HG03575 (cell line): ENCODE measurements at regions not wholly inside any gene's neighbourhood (a gene's known extent, or its start where the extent isn't known, plus 50 kb on each side); places are given as distances from the start of the nearest gene placed in this dataset.
"Not testable (repeated sequence)": the region's sequence is repeated elsewhere in the genome, so short reads cannot be mapped to it uniquely, and the experiment has no call there.

ENCODE experiments used
- ATAC-seq: cut with Tn5 transposase; IDR thresholded peaks from one replicate; pipeline ENCODE4 v1.9.1; 2021; ENCODE audit not compliant: unreplicated experiment, insufficient number of reproducible peaks, low FRiP score; ENCODE audit errors: extremely low read depth

- no peak for ATAC-seq
These were observed 194.3 kb downstream of the RHOU start for GRCh38 chr1:228929476-228930027.

DNA sequence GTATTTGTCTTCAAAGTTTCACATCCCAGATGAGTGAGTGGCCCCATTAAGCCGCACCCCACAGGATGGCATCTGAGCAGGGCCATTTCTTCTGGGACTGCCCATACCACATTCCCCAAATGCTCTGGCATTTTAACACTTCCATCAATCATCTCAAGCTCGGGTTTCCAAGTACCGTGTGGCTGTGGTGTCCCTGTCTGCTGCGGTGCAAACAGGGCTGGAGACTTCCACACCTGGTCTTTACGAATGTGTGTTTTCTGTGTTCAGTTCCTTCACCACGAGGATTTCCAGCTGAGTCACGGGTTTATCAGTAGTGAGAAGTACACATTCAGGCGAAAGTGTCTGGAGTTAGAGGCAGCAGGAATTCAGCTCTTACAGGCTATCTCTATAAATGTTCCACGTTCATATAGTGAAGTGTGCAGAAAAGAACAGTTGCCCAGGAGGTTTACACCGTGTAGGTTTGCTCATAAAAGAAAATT lies 195.2 kb downstream of the RHOU start:
- ATAC-seq = no peak

DNA sequence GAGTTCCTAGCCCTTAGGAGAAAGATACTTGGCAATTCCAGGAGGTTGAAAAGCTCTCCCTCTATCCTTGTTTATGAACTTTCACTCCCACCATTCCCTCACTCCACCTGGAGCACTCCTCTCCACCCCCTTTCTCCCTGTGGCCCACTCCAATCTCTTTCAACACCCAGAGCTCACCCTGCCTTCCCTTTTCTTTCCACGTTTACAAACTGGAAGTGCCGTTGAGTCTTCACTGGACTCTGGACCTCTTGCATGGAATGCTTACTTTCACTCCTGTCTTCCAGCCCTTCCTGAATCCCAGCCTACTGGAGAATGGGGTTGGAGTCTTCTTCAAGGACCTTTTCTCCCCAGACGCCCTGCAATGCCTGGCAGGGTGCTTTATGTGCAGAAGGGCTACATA lies 198.5 kb downstream of the RHOU start:
- no peak for ATAC-seq

GRCh38 chr1:228935198-228935663 lies 200.0 kb downstream of the RHOU start:
- no peak for ATAC-seq

DNA sequence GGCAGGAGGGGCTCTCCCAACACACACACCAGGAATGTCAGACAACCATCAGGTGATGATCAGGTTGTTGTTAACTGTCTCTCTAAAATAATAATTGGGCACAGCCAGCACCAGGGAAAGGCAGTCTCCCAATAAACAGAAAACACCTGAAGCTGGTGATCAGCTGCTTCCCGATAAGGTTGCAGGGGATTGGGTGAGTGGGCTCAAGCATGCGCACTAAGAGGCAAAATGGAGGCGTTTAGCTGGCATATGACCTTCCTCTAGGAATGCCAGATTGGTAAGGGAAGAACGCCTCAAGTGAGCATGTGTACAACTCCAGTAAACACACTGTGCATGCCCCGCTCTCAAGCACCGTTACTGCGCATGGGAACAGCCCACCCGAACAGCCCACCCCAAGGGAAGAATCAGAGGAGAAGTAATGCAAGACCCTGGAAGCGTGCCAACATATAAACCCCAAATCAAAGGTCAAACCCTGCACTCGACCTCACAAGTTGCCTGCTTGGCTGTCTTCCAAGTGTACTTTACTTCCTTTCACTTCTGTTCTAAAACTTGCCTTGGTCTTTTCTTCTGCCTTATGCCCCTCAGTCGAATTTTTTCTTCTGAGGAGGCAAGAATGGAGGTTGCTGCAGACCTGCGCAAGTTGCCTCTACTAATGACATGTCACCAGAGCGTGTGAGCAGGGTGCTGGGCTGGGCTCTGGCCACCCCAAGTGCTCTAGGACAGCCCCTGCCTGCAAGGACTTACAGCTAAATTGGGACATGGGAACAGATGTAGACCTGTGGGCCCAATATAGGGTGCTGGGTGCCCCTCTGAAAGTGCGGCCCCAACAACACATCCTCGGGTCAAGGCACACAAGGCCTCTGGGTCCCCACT lies 200.8 kb downstream of the RHOU start:
- no peak for ATAC-seq

DNA sequence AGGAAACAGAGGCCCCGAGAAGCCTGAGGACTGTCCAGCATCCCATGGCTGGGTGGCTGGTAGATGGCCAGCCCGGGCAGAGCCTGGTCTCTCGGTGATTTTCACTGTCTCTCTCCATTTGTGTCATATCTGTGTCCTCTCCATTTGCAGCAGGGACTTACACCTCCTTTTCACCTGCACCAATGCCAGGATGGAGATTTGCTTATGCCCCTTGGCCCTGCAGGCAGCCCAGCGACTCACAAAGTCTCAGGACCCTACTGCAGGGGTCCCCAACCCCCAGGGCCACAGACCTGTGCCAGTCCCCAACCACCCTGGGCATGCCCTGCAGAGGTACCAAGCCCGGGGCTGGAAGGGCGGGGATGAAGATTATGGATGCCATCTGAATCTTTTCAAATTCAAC lies 201.6 kb downstream of the RHOU start:
- no peak for ATAC-seq

GRCh38 chr1:228937351-228937750 lies 202.1 kb downstream of the RHOU start:
- no peak for ATAC-seq

GRCh38 chr1:228937851-228938536 lies 202.7 kb downstream of the RHOU start:
- no peak for ATAC-seq

GRCh38 chr1:228938537-228938901 lies 203.2 kb downstream of the RHOU start:
- ATAC-seq = no peak

GRCh38 chr1:228939001-228939691 lies 203.9 kb downstream of the RHOU start:
- ATAC-seq = no peak

GRCh38 chr1:228939881-228940392 lies 204.7 kb downstream of the RHOU start:
- no peak for ATAC-seq

DNA sequence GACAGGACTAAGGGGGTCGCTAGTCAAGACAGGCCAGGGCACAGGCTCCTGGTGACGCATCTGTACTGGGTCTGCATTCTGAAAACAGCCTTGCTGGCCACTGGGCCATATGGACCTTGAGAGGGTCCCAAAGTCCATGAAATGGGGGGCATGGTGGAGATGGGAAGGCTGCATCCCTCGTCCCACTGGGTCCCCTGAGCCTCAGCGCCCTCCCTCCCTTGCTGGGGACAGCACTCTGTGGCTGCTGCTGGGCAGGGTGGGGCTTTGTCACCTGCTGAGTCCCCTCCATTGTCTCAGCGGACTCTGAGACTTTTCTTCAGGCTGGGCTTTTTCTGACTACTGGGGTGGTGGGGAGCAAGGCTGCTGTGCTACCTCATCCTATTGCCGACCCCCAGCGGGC lies 205.2 kb downstream of the RHOU start:
- no peak for ATAC-seq

DNA sequence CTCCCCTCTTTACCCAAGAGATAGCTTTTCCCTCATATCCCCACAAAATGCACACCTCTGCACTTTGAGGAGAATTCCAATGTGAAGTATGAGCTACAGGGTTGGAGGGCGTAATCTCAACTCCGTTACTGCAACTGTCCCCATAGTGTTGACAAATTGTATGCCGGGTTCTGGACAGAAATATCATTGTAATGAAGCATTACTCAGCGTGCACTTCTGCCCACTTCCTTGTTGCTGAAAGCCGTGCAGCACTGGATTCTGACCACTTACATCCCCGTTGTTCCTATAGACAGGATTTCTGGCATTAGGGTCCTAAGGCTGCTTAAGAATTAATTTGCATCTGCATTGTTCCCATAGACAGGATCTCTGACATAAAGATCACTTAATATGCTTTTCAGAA lies 205.6 kb downstream of the RHOU start:
- no peak for ATAC-seq

- no peak for ATAC-seq
These were observed 206.4 kb downstream of the RHOU start for GRCh38 chr1:228941666-228942065.

DNA sequence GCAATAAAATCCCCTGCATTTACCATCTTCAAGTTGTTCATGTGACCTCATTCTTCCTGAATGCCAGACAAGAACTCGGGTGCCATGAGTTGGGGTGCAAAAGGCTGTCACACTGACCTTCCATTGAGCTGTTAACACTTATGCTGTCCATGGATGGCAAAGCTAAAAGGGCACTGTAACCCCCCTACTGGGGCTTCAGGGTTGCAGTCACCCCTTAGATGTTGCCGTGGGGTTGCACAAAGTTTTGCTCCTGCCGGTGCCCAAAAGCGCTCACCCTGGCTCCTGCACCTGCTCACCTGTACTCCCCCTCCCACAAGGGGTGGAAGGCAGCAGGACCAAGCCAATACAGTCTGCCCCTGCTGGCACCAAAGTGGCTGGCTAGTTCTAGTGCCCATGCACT lies 208.2 kb downstream of the RHOU start:
- no peak for ATAC-seq

DNA sequence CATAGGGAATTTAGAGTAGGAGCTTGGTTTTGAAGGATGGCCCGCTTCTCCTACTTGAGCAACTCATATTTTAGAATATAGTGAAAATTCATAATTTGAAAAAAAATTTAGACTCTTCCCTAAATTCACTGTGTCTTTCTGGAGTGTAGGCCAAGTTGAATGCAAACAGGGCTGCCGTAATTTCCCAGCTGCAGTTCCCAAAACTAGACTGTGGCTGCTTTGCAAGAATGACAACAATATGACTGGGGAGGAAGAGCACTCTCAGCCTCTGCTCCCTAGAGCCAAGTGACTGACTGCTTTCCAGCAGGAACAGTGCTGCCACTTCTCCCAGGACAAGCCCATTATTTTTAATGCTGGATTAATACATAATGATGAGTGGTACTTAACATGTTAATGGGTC lies 209.0 kb downstream of the RHOU start:
- no peak for ATAC-seq

GRCh38 chr1:228944935-228945371 lies 209.7 kb downstream of the RHOU start:
- no peak for ATAC-seq

DNA sequence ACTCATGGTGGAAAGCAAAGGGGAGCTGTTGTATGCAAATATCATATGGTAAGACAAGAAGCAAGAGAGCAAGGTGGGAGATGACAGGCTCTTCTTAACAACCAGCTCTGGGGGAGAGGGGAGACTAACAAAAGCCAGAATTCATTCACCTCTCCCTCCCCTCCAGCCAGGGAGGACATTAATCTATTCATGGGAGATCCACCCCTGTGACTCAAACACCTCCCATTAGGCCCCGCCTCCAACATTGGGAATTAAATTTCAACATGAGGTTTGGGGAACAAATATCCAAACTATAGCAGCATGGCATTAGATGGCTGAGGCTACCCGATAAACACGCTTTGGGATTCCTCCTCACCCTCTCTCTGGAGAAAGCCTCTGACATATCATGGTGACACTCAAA lies 210.6 kb downstream of the RHOU start:
- ATAC-seq = no peak

DNA sequence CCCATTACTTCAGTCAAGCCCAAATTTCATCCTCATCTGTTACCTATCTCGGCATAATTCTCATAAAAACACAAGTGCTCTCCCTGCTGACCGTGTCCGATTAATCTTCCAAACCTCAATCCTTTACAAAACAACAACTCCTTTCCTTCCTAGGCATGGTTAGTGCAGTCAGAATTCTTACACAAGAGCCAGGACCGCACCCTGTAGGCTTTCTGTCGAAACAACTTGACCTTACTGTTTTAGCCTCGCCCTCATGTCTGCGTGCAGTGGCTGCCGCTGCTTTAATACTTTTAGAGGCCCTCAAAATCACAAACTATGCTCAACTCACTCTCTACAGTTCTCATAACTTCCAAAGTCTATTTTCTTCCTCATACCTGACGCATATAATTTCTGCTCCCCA lies 214.3 kb downstream of the RHOU start:
- not testable (repeated sequence) for ATAC-seq
